GM12878 (cell line): ENCODE measurements at regions not wholly inside any gene's neighbourhood (a gene's known extent, or its start where the extent isn't known, plus 50 kb on each side); places are given as distances from the start of the nearest gene placed in this dataset.

Source experiments
- EZH2 ChIP-seq: IDR thresholded peaks from 2 replicates; pipeline ENCODE4 v1.6.1; 2012; ENCODE audit warnings: low read depth, mild to moderate bottlenecking, control low read depth, inconsistent platforms, low read length, borderline replicate concordance; ENCODE audit not compliant: control insufficient read depth
- HDGF ChIP-seq: fragments of 450-650 bp; IDR thresholded peaks from 2 replicates; pipeline ENCODE4 v1.6.1; 2016; ENCODE audit warnings: antibody characterized with exemption
- JUND ChIP-seq: IDR thresholded peaks from 2 replicates; pipeline ENCODE4 v1.6.1; 2012; ENCODE audit warnings: low read depth, mild to moderate bottlenecking, low read length, improper control_type of control experiment, moderate library complexity
- SUPT20H ChIP-seq: IDR thresholded peaks from 2 replicates; pipeline ENCODE4 v1.6.1; 2011; ENCODE audit warnings: low read depth, mild to moderate bottlenecking, low read length, moderate library complexity, borderline replicate concordance; ENCODE audit not compliant: control insufficient read depth
- TF ChIP-seq, protein P1 (sequence below): IDR thresholded peaks from 2 replicates; pipeline ENCODE4 v1.6.1; 2012; ENCODE audit warnings: low read length, inconsistent platforms

DNA sequence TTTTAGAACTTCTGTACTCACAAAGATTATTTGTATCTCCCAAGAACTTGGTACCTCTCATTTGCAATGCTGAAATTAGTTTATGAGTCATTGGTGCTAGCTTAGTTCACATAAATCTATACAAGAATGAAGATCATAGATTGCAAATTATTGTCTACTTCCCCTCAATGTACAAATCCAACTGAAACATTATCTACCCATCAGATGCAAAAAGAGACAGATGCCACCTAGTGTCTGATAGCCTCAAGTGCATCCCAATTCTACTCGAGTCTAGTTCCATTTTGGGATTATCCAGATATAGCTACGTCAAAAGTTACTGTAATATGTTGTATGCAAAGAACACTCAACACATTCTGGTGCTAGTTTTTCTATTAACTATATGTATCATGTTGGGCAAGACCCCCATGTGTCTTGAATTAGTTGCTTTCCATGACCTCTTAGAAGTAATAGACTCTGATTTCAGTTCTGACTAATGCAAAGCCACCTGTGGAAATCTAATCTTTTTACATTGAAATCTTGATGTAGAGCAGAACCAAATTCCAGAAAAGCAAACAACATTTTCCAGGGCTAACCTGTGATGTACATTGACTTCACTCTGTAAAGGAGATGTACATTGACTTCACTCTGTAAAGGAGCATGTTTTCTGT is 210.0 kb downstream of the RBM43 start:
- TF ChIP-seq, protein P1, sequence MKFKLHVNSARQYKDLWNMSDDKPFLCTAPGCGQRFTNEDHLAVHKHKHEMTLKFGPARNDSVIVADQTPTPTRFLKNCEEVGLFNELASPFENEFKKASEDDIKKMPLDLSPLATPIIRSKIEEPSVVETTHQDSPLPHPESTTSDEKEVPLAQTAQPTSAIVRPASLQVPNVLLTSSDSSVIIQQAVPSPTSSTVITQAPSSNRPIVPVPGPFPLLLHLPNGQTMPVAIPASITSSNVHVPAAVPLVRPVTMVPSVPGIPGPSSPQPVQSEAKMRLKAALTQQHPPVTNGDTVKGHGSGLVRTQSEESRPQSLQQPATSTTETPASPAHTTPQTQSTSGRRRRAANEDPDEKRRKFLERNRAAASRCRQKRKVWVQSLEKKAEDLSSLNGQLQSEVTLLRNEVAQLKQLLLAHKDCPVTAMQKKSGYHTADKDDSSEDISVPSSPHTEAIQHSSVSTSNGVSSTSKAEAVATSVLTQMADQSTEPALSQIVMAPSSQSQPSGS = no peak
- TF ChIP-seq JUND = no peak
- TF ChIP-seq EZH2 = no peak
- no peak for TF ChIP-seq SUPT20H
- TF ChIP-seq HDGF = no peak
